ENCODE measurements at regions not wholly inside any gene's neighbourhood (a gene's known extent, or its start where the extent isn't known, plus 50 kb on each side); places are given as distances from the start of the nearest gene placed in this dataset.

- H3K4me1 Mint-ChIP-seq = no peaks in the 10 kb centered on the region
- no peaks in the 10 kb centered on the region for H3K9me3 Mint-ChIP-seq
- intact Hi-C loops (cut with micrococcal nuclease) = no loop called here
- H3K27ac Mint-ChIP-seq = no peak overlapping the region
- H3K36me3 Mint-ChIP-seq = no peaks in the 10 kb centered on the region
- DNase-seq (no peak), ATAC-seq (no peak)
- TF ChIP-seq CTCF (IDR thresholded peaks at IDR 0.05) = no peak
- Histone ChIP-seq H3K9me3 (ENCODE audit: control insufficient read depth, insufficient read depth, low read length) (no peaks in the 10 kb centered on the region), H3K36me3 (ENCODE audit: control insufficient read depth, insufficient read depth, low read length) (no peaks in the 10 kb centered on the region), H3K27ac (ENCODE audit: low read length) (no peak overlapping the region), H3K4me3 (ENCODE audit: low read length) (no peak overlapping the region), H3K27me3 (ENCODE audit: control insufficient read depth, insufficient read depth, low read length) (no peaks in the 10 kb centered on the region), H3K4me1 (ENCODE audit: control insufficient read depth, insufficient read depth, low read length) (no peaks in the 10 kb centered on the region)
- H3K27me3 Mint-ChIP-seq (ENCODE audit: low read depth in 2 of 2) = no peaks in the 10 kb centered on the region
- H3K4me3 Mint-ChIP-seq = no peak overlapping the region
These were observed 575.6 kb downstream of the EBF1 start for GRCh38 chr5:158524070-158524469.

GRCh38 chr5:158522776-158523175 is 576.9 kb downstream of the EBF1 start:
- intact Hi-C loops (cut with micrococcal nuclease) = no loop called here
- ATAC-seq (no peak), DNase-seq (no peak)
- Histone ChIP-seq H3K36me3 (ENCODE audit: control insufficient read depth, insufficient read depth, low read length) (no peaks in the 10 kb centered on the region), H3K27ac (ENCODE audit: low read length) (no peak overlapping the region), H3K9me3 (ENCODE audit: control insufficient read depth, insufficient read depth, low read length) (no peaks in the 10 kb centered on the region), H3K27me3 (ENCODE audit: control insufficient read depth, insufficient read depth, low read length) (no peaks in the 10 kb centered on the region), H3K4me3 (ENCODE audit: low read length) (no peak overlapping the region), H3K4me1 (ENCODE audit: control insufficient read depth, insufficient read depth, low read length) (no peaks in the 10 kb centered on the region)
- H3K27ac Mint-ChIP-seq = no peak overlapping the region
- H3K4me1 Mint-ChIP-seq = no peaks in the 10 kb centered on the region
- H3K36me3 Mint-ChIP-seq = no peaks in the 10 kb centered on the region
- no peaks in the 10 kb centered on the region for H3K9me3 Mint-ChIP-seq
- no peak for TF ChIP-seq CTCF (IDR thresholded peaks at IDR 0.05)
- 80% methylated on average over 1 of the region's 2 CpGs for WGBS (ENCODE audit: insufficient coverage)
- no peak overlapping the region for H3K4me3 Mint-ChIP-seq
- no peaks in the 10 kb centered on the region for H3K27me3 Mint-ChIP-seq (ENCODE audit: low read depth in 2 of 2)

GRCh38 chr5:158521995-158522394 is 577.7 kb downstream of the EBF1 start:
- H3K9me3 ChIP-seq (ENCODE audit: control insufficient read depth, insufficient read depth, low read length) = no peaks in the 10 kb centered on the region
- H3K36me3 ChIP-seq (ENCODE audit: control insufficient read depth, insufficient read depth, low read length) = no peaks in the 10 kb centered on the region
- H3K27ac ChIP-seq (ENCODE audit: low read length) = no peak overlapping the region
- 97% methylated on average over 3 of the region's 3 CpGs for WGBS (ENCODE audit: insufficient coverage)
- H3K27me3 Mint-ChIP-seq (ENCODE audit: low read depth in 2 of 2) = no peaks in the 10 kb centered on the region
- no peak for ATAC-seq
- no peak overlapping the region for H3K4me3 ChIP-seq (ENCODE audit: low read length)
- intact Hi-C loops (cut with micrococcal nuclease) = no loop called here
- no peaks in the 10 kb centered on the region for H3K9me3 Mint-ChIP-seq
- H3K27me3 ChIP-seq (ENCODE audit: control insufficient read depth, insufficient read depth, low read length) = no peaks in the 10 kb centered on the region
- no peaks in the 10 kb centered on the region for H3K4me1 Mint-ChIP-seq
- no peak overlapping the region for H3K27ac Mint-ChIP-seq
- H3K4me3 Mint-ChIP-seq = no peak overlapping the region
- H3K36me3 Mint-ChIP-seq = no peaks in the 10 kb centered on the region
- DNase-seq = no peak
- H3K4me1 ChIP-seq (ENCODE audit: control insufficient read depth, insufficient read depth, low read length) = no peaks in the 10 kb centered on the region
- no peak for TF ChIP-seq CTCF (IDR thresholded peaks at IDR 0.05)

GRCh38 chr5:158519433-158520021 is 580.2 kb downstream of the EBF1 start:
- ATAC-seq = no peak
- Histone ChIP-seq H3K9me3 (ENCODE audit: control insufficient read depth, insufficient read depth, low read length) (no peaks in the 10 kb centered on the region), H3K27me3 (ENCODE audit: control insufficient read depth, insufficient read depth, low read length) (no peaks in the 10 kb centered on the region), H3K36me3 (ENCODE audit: control insufficient read depth, insufficient read depth, low read length) (no peaks in the 10 kb centered on the region), H3K27ac (ENCODE audit: low read length) (no peak overlapping the region), H3K4me1 (ENCODE audit: control insufficient read depth, insufficient read depth, low read length) (no peaks in the 10 kb centered on the region), H3K4me3 (ENCODE audit: low read length) (no peak overlapping the region)
- DNase-seq = no peak
- TF ChIP-seq CTCF (IDR thresholded peaks at IDR 0.05) = no peak
- H3K4me1 Mint-ChIP-seq = peaks cover 0 to 2% of the 10 kb centered on the region in 2 donors
- intact Hi-C loops (cut with micrococcal nuclease) = no loop called here
- no peaks in the 10 kb centered on the region for H3K9me3 Mint-ChIP-seq
- 89% methylated on average over 1 of the region's 3 CpGs for WGBS (ENCODE audit: insufficient coverage)
- H3K4me3 Mint-ChIP-seq = no peak overlapping the region
- H3K27me3 Mint-ChIP-seq (ENCODE audit: low read depth in 2 of 2) = no peaks in the 10 kb centered on the region
- no peak overlapping the region for H3K27ac Mint-ChIP-seq
- no peaks in the 10 kb centered on the region for H3K36me3 Mint-ChIP-seq

Data from natural killer cell (primary cell).